ENCODE measurements at regions not wholly inside any gene's neighbourhood (a gene's known extent, or its start where the extent isn't known, plus 50 kb on each side); places are given as distances from the start of the nearest gene placed in this dataset.

DNA sequence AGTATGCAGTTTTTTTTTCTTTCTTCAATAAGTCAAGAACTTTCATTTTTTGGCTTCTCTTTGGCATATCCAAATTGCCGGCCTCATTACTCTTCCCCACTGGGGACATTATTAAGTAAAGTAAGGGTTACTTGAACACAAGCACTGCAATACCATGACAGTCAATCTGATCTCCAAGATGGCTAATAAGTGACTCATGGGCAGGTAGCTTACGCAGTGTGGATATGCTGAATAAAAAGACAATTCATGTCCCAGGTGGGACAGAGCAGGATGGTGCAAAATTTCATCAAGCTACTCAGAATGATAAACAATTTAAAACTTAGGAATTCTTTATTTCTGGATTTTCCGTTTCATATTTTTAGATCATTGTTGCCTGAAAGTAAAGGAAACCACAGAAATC, 671.8 kb downstream of the ACTL7B start:
- DNase-seq (no peak), ATAC-seq (ENCODE audit: low read depth) (no peak)
- TF ChIP-seq NFE2L2 (IDR thresholded peaks at IDR 0.05; ENCODE audit: low read depth, low read length) (no peak), FOS (IDR thresholded peaks at IDR 0.05; ENCODE audit: low read depth, low read length) (no peak), MAFK (IDR thresholded peaks at IDR 0.05; ENCODE audit: low read depth, low read length) (no peak), MXI1 (IDR thresholded peaks at IDR 0.05; ENCODE audit: borderline replicate concordance, low read depth, low read length) (no peak), RFX5 (IDR thresholded peaks at IDR 0.05; ENCODE audit: low read depth, low read length) (no peak), CHD1 (IDR thresholded peaks at IDR 0.05; ENCODE audit: low read depth, low read length) (no peak), RAD21 (IDR thresholded peaks at IDR 0.05; ENCODE audit: low read length) (no peak), CEBPB (IDR thresholded peaks at IDR 0.05; ENCODE audit: low read depth, low read length) (no peak), SMC3 (IDR thresholded peaks at IDR 0.05; ENCODE audit: low read depth, low read length) (no peak), RCOR1 (IDR thresholded peaks at IDR 0.05; ENCODE audit: insufficient replicate concordance, low read length) (no peak)
- TF ChIP-seq, protein P1, sequence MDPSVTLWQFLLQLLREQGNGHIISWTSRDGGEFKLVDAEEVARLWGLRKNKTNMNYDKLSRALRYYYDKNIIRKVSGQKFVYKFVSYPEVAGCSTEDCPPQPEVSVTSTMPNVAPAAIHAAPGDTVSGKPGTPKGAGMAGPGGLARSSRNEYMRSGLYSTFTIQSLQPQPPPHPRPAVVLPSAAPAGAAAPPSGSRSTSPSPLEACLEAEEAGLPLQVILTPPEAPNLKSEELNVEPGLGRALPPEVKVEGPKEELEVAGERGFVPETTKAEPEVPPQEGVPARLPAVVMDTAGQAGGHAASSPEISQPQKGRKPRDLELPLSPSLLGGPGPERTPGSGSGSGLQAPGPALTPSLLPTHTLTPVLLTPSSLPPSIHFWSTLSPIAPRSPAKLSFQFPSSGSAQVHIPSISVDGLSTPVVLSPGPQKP (IDR thresholded peaks at IDR 0.05; ENCODE audit: borderline replicate concordance, low read depth, low read length) = no peak
- TF ChIP-seq, protein P2, sequence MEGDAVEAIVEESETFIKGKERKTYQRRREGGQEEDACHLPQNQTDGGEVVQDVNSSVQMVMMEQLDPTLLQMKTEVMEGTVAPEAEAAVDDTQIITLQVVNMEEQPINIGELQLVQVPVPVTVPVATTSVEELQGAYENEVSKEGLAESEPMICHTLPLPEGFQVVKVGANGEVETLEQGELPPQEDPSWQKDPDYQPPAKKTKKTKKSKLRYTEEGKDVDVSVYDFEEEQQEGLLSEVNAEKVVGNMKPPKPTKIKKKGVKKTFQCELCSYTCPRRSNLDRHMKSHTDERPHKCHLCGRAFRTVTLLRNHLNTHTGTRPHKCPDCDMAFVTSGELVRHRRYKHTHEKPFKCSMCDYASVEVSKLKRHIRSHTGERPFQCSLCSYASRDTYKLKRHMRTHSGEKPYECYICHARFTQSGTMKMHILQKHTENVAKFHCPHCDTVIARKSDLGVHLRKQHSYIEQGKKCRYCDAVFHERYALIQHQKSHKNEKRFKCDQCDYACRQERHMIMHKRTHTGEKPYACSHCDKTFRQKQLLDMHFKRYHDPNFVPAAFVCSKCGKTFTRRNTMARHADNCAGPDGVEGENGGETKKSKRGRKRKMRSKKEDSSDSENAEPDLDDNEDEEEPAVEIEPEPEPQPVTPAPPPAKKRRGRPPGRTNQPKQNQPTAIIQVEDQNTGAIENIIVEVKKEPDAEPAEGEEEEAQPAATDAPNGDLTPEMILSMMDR (conservative IDR thresholded peaks at IDR 0.05; ENCODE audit: low read depth, low read length) = no peak
- TF ChIP-seq, protein P3, sequence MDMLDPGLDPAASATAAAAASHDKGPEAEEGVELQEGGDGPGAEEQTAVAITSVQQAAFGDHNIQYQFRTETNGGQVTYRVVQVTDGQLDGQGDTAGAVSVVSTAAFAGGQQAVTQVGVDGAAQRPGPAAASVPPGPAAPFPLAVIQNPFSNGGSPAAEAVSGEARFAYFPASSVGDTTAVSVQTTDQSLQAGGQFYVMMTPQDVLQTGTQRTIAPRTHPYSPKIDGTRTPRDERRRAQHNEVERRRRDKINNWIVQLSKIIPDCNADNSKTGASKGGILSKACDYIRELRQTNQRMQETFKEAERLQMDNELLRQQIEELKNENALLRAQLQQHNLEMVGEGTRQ (IDR thresholded peaks at IDR 0.05; ENCODE audit: low read depth, low read length) = no peak
- H4K20me1 ChIP-seq (ENCODE audit: insufficient read depth, low read length) = no peaks in the 10 kb centered on the region
- no peak overlapping the region for H2BK15ac ChIP-seq (ENCODE audit: low read depth, low read length)
- H3K23ac ChIP-seq (ENCODE audit: low read depth, low read length) = no peak overlapping the region
- H3K9me1 ChIP-seq (ENCODE audit: insufficient read depth, low read length) = peaks cover 11% of the 10 kb centered on the region
- H3K27me3 ChIP-seq (ENCODE audit: control insufficient read depth, insufficient read depth, low read length) = no peaks in the 10 kb centered on the region
- dilution Hi-C loops (cut with HindIII; ENCODE audit: low sequenced_read_pairs, unreplicated experiment) (no loop called here), intact Hi-C loops (cut with micrococcal nuclease) (no loop called here), in situ Hi-C loops (cut with MboI; ENCODE audit: low sequenced_read_pairs) (no loop called here)
- CTCF ChIA-PET = no interaction called here
- no peak overlapping the region for H4K8ac ChIP-seq (ENCODE audit: low read depth in 2 of 2, low read length in 2 of 2)
- WGBS, 2 experiments (ENCODE audit: extremely low coverage in 2 of 2, insufficient read length in 1 of 2) = no CpG with 5 or more reads among the region's 3 CpGs
- H3K4me2 ChIP-seq (ENCODE audit: low read depth, low read length) = no peak overlapping the region
- no peak overlapping the region for H2BK5ac ChIP-seq (ENCODE audit: low read depth, low read length, poor library complexity, severe bottlenecking)
- no peak overlapping the region for H4K5ac ChIP-seq (ENCODE audit: low read depth, low read length)
- no peak overlapping the region for H2AK5ac ChIP-seq (ENCODE audit: low read depth, low read length)
- no peak overlapping the region for H3K18ac ChIP-seq (ENCODE audit: low read depth, low read length)
- H3K56ac ChIP-seq (ENCODE audit: extremely low read depth, insufficient read depth, low read length) = no peak overlapping the region
- no TSS peak for BruUV-seq (replicated peaks)
- H3K9me3 ChIP-seq (ENCODE audit: control insufficient read depth, insufficient read depth, low read length) = no peaks in the 10 kb centered on the region
- no peak overlapping the region for H2AK9ac ChIP-seq (replicated peaks; ENCODE audit: low read depth, low read length, poor library complexity)
- H2AFZ ChIP-seq (replicated peaks; ENCODE audit: low read length, poor library complexity) = no peak overlapping the region
- POLR2A ChIA-PET (ENCODE audit: unreplicated experiment) = no interaction called here
- H3K14ac ChIP-seq (replicated peaks; ENCODE audit: low read depth, low read length) = no peak overlapping the region
- no peak overlapping the region for H2BK20ac ChIP-seq (ENCODE audit: low read depth, low read length)
- no peaks in the 10 kb centered on the region for H3K79me1 ChIP-seq (ENCODE audit: low read depth in 1 of 2, low read length in 2 of 2)
- H3K4me3 ChIP-seq (ENCODE audit: insufficient read depth, low read depth, low read length) = no peak overlapping the region
- peaks cover 2% of the 10 kb centered on the region for H3K4me1 ChIP-seq (ENCODE audit: control insufficient read depth, insufficient read depth, low read length)
- no peak overlapping the region for H3K4ac ChIP-seq (ENCODE audit: low read depth, low read length)
- no peak overlapping the region for H3K9ac ChIP-seq (ENCODE audit: low read depth, low read length)
- no peak overlapping the region for H3K27ac ChIP-seq (ENCODE audit: insufficient read depth, low read length)
- no peaks in the 10 kb centered on the region for H3K36me3 ChIP-seq (ENCODE audit: control insufficient read depth, insufficient read depth, low read length)
- no peak overlapping the region for H2BK120ac ChIP-seq (ENCODE audit: low read depth, low read length)
- no peak overlapping the region for H4K91ac ChIP-seq (ENCODE audit: insufficient read depth, low read depth, low read length)
